Heart left ventricle (tissue), 16 donors: ENCODE measurements at regions not wholly inside any gene's neighbourhood (a gene's known extent, or its start where the extent isn't known, plus 50 kb on each side); places are given as distances from the start of the nearest gene placed in this dataset.

Experiments used
- ATAC-seq, 4 donors: fragments of 200-7000 bp; cut with Tn5 transposase; one replicate each; pipeline ENCODE4 v1.9.1; 2020 to 2022; ENCODE audit warnings: moderate library complexity in 4 of 4, mild to moderate bottlenecking in 3 of 4, moderate number of reproducible peaks in 1 of 4
- DNase-seq, 5 donors: peaks; one replicate each; pipeline ENCODE4 v3.0.0-alpha.2; 2020
- H3K27ac ChIP-seq, 12 donors: fragments of 200-600 bp; sonication (generic) in 4 of 12; one replicate each; pipeline versions ENCODE4 v1.5.0 to v1.8.0; 2016 to 2022; ENCODE audit warnings: mild to moderate bottlenecking in 2 of 12
- H3K27me3 ChIP-seq, 9 donors: fragments of 200-600 bp; sonication (generic) in 2 of 9; one replicate each; pipeline versions ENCODE4 v1.5.1 to v1.8.0; 2016 to 2022; ENCODE audit warnings: mild to moderate bottlenecking in 3 of 9
- H3K36me3 ChIP-seq, 9 donors: fragments of 200-600 bp; sonication (generic) in 2 of 9; one replicate each; pipeline versions ENCODE4 v1.5.0 to v1.8.0; 2018 to 2022; ENCODE audit warnings: mild to moderate bottlenecking in 2 of 9
- H3K4me1 ChIP-seq, 12 donors: fragments of 200-600 bp; sonication (generic) in 4 of 12; one replicate each; pipeline versions ENCODE4 v1.5.0 to v1.8.0; 2016 to 2022; ENCODE audit warnings: mild to moderate bottlenecking in 3 of 12
- H3K4me3 ChIP-seq, 12 donors: fragments of 200-600 bp; sonication (generic) in 4 of 12; one replicate each; pipeline versions ENCODE4 v1.5.0 to v1.8.0; 2017 to 2022; ENCODE audit warnings: mild to moderate bottlenecking in 9 of 12, moderate library complexity in 4 of 12
- H3K9me3 ChIP-seq, 12 donors: fragments of 200-600 bp; sonication (generic) in 4 of 12; one replicate each; pipeline versions ENCODE4 v1.5.0 to v1.8.0; 2016 to 2022; ENCODE audit warnings: mild to moderate bottlenecking in 1 of 12
- POLR2A ChIP-seq, 2 donors: fragments of 450-650 bp; IDR thresholded peaks; one replicate each; pipeline ENCODE4 v1.6.1; 2017; ENCODE audit warnings: antibody characterized with exemption in 2 of 2, mild to moderate bottlenecking in 2 of 2, moderate library complexity in 2 of 2
- WGBS, 4 donors: extraction: QIAGEN DNeasy Blood & Tissue Kit in 2 of 4; methylation state at CpG; one replicate each; pipeline versions ENCODE4 v1.1.5 to v1.1.7; 2013 to 2018; 5-methylcytosine and 5-hydroxymethylcytosine counted together
- intact Hi-C, 10 donors: fragments of 100-400 bp; cut with DNase I; formaldehyde crosslinking; loops; one replicate each; pipeline versions ENCODE4 v1.11.1 to v1.14.2; 2022
- TF ChIP-seq, protein P1 (sequence below), 12 donors: fragments of 200-600 bp; sonication (generic) in 4 of 12; IDR thresholded peaks; one replicate each; pipeline versions ENCODE4 v1.5.0 to v1.8.0; 2018 to 2022; ENCODE audit warnings: antibody characterized with exemption in 12 of 12, mild to moderate bottlenecking in 5 of 12
- donor health status: ischemic (EF 13 %, LVEDD 7.1; RV severe dilation, severe dysfunction).
- donor health status: healthy with polysubstance abuse.
- donor health status: DM: no; HTN: yes; CAD: no.
- donor health status: DM: no; HTN: no; CAD: no.
- donor health status: ischemic (EF 25% LVEDD 6.9; RV normal size, moderate dysfunction).
- donor health status: ischemic (EF 25% LVEDD 5.7; RV mildly dilated, moderate dysfunction).
- donor health status: healthy.
- donor health status: DM: yes; HTN: yes; CAD: no.
- donor health status: ischemic (EF 35%, LVEDD 5.7; RV mildly dilated, moderate dysfunction).
- donor health status: nonischemic (EF 11% LVEDD 7.7; RV severe dilation, severe dysfunction).
- donor health status: DM: yes; HTN: yes; CAD: no.
- donor health status: PGD.
- donor health status: ischemic (EF 29% LVEDD 5.4; RV normal size, mild dysfunction).
- donor health status: nonischemic (EF 23%, LVEDD 6.1; RV moderate dilation, normal function).

DNA sequence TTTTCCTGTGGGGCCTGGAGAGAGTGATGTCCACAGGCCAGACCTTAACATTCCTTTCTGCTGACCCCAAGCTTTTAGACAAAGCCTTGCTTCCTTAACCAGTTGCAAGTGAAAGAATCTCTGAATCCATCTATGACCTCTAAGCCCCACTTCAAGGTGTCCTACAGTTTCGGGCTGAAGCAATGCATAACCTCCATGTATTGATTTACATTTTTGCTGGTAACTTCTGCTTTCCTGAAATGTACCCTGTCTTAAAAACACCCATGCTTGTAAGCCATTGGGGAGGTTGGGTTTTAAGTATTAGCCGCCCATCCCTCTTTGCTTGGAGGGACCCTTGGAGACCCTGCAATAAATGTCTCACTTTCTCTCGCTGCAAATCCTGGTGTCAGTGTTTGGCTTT, 190.6 kb downstream of the VRK1 start:
- TF ChIP-seq POLR2A (IDR thresholded peaks at IDR 0.05), result no peak
- TF ChIP-seq, protein P1, sequence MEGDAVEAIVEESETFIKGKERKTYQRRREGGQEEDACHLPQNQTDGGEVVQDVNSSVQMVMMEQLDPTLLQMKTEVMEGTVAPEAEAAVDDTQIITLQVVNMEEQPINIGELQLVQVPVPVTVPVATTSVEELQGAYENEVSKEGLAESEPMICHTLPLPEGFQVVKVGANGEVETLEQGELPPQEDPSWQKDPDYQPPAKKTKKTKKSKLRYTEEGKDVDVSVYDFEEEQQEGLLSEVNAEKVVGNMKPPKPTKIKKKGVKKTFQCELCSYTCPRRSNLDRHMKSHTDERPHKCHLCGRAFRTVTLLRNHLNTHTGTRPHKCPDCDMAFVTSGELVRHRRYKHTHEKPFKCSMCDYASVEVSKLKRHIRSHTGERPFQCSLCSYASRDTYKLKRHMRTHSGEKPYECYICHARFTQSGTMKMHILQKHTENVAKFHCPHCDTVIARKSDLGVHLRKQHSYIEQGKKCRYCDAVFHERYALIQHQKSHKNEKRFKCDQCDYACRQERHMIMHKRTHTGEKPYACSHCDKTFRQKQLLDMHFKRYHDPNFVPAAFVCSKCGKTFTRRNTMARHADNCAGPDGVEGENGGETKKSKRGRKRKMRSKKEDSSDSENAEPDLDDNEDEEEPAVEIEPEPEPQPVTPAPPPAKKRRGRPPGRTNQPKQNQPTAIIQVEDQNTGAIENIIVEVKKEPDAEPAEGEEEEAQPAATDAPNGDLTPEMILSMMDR (IDR thresholded peaks at IDR 0.05), result no peak
- Histone ChIP-seq H3K36me3 (no peaks in the 10 kb centered on the region), H3K9me3 (peaks cover 0 to 8% (median 0%) of the 10 kb centered on the region in 12 donors), H3K27ac (no peak overlapping the region), H3K27me3 (no peaks in the 10 kb centered on the region), H3K4me1 (peaks cover 0 to 3% (median 0%) of the 10 kb centered on the region in 12 donors), H3K4me3 (no peak overlapping the region)
- intact Hi-C loops, result no loop called here
- ATAC-seq (no peak), DNase-seq (no peak)
- 83 to 94% (median 93%) methylated on average over 3 of the region's 3 CpGs for WGBS, 4 donors

DNA sequence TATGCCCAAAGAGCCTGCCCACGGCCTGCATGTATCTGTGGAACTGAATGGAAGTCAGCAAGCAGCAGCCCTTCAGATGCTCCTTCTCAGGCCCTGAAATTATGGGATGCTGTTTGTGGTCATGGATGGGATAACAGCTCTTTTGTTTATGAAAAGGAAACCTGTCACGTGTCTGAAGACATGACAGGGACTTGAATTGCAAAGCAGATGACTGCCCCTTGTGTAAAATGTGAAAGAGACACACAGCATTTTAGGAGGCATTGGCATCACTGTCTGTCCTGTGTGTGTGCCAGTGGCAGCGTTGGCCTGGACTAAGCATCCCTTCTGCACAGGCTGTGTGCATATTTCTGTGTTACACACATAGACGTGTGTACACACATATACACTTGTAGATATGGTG, 192.1 kb downstream of the VRK1 start:
- peaks cover 0 to 3% (median 0%) of the 10 kb centered on the region in 12 donors for H3K4me1 ChIP-seq
- ATAC-seq (no peak), DNase-seq (no peak)
- intact Hi-C loops, result no loop called here
- H3K9me3 ChIP-seq, result peaks cover 0 to 8% (median 0%) of the 10 kb centered on the region in 12 donors
- H3K27ac ChIP-seq, result no peak overlapping the region
- H3K4me3 ChIP-seq, result no peak overlapping the region
- TF ChIP-seq, protein P1 (IDR thresholded peaks at IDR 0.05), result no peak
- TF ChIP-seq POLR2A (IDR thresholded peaks at IDR 0.05), result no peak
- 60 to 69% (median 66%) methylated on average over 4 of the region's 4 CpGs for WGBS, 4 donors
- H3K27me3 ChIP-seq, result no peaks in the 10 kb centered on the region
- H3K36me3 ChIP-seq, result no peaks in the 10 kb centered on the region

DNA sequence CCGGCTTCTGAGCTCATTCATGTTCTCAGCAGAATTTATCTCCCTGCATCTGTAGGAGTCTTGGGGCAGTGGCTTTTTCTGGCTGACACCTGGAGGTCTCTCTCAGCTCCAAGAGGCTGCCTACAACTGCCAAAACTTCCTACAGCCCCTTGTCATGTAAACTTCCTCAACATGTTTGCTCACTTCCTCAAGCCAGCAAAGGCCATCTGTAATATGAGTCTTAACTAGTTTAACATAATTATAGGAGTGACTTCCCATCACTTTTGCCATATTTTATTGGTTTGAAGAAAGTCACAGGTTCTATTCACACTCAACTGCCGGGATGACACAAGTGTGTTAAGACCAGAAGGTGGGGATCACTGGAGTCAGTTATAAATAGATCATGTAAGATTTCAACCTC, 194.0 kb downstream of the VRK1 start:
- ATAC-seq (no peak), DNase-seq (no peak)
- Histone ChIP-seq H3K27me3 (peaks cover 0 to 6% (median 0%) of the 10 kb centered on the region in 9 donors), H3K4me3 (no peak overlapping the region), H3K4me1 (peaks cover 0 to 3% (median 0%) of the 10 kb centered on the region in 12 donors), H3K9me3 (peaks cover 0 to 8% (median 0%) of the 10 kb centered on the region in 12 donors), H3K36me3 (no peaks in the 10 kb centered on the region), H3K27ac (no peak overlapping the region)
- 86 to 89% (median 89%) methylated on average over 2 of the region's 2 CpGs for WGBS, 4 donors
- intact Hi-C loops, result no loop called here
- TF ChIP-seq, protein P1 (IDR thresholded peaks at IDR 0.05), result no peak
- no peak for TF ChIP-seq POLR2A (IDR thresholded peaks at IDR 0.05)

DNA sequence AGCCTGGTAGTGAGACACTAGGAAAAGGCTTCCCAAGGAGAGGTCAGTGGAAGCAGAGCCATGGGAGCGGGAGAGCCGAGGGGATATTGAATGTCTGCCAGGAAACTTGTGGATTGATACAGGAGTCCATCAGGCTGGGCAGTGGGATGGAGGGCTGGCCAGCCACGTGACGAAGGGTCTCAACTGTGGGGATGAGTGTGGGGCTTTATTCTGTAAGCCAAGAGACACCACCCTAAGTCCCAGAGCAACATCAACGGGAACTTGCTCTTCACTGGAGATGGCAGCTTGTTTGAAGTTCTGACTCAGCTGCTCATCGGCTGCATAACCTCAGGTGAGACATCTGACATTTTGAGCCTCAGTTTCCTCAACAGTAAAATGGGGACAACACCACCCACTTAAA, 197.8 kb downstream of the VRK1 start:
- no peak for ATAC-seq
- H3K36me3 ChIP-seq, result no peaks in the 10 kb centered on the region
- peaks cover 0 to 6% (median 0%) of the 10 kb centered on the region in 9 donors for H3K27me3 ChIP-seq
- 76 to 86% (median 80%) methylated on average over 6 of the region's 6 CpGs for WGBS, 4 donors
- intact Hi-C loops, result no loop called here
- H3K4me1 ChIP-seq, result no peaks in the 10 kb centered on the region
- H3K9me3 ChIP-seq, result peaks cover 0 to 8% (median 0%) of the 10 kb centered on the region in 12 donors
- H3K4me3 ChIP-seq, result no peak overlapping the region
- H3K27ac ChIP-seq, result no peak overlapping the region
- TF ChIP-seq, protein P1 (IDR thresholded peaks at IDR 0.05), result no peak
- no peak for TF ChIP-seq POLR2A (IDR thresholded peaks at IDR 0.05)
- no peak for DNase-seq
